Activated T-cell treated with anti-CD3 and anti-CD28 coated beads, Interleukin-2, amount 50 U/mL, for 72 hours (primary cell): ENCODE measurements at regions not wholly inside any gene's neighbourhood (a gene's known extent, or its start where the extent isn't known, plus 50 kb on each side); places are given as distances from the start of the nearest gene placed in this dataset.

Experiments
- ATAC-seq, 2 donors: fragments of 150-1000 bp; cut with Tn5 transposase; replicated peaks in 1 of 2; 2 replicates each; pipeline ENCODE4 v1.10.0; 2021; ENCODE audit warnings: moderate library complexity in 2 of 2, mild to moderate bottlenecking in 1 of 2
- DNase-seq, 2 donors: peaks; one replicate each; pipeline ENCODE4 v3.0.0; 2021 to 2022; ENCODE audit warnings: mixed read lengths in 1 of 2
- H3K27ac Mint-ChIP-seq: one replicate; pipeline ENCODE4 v1.8.0; 2022; ENCODE audit warnings: mild to moderate bottlenecking, moderate library complexity, mixed read lengths
- H3K27me3 Mint-ChIP-seq: one replicate; pipeline ENCODE4 v1.8.0; 2022; ENCODE audit warnings: low read depth, mixed read lengths
- H3K36me3 Mint-ChIP-seq, 2 donors: one replicate each; pipeline ENCODE4 v1.8.0; 2022; ENCODE audit warnings: mixed read lengths in 2 of 2, mild to moderate bottlenecking in 1 of 2; ENCODE audit not compliant: insufficient read depth in 2 of 2
- H3K4me1 Mint-ChIP-seq: one replicate; pipeline ENCODE4 v1.8.0; 2022; ENCODE audit warnings: low read depth, mixed read lengths
- H3K4me3 Mint-ChIP-seq, 2 donors: one replicate each; pipeline ENCODE4 v1.8.0; 2022; ENCODE audit warnings: mild to moderate bottlenecking in 2 of 2, mixed read lengths in 2 of 2, moderate library complexity in 2 of 2
- H3K9me3 Mint-ChIP-seq, 2 donors: one replicate each; pipeline ENCODE4 v1.8.0; 2022; ENCODE audit warnings: mixed read lengths in 2 of 2

DNA sequence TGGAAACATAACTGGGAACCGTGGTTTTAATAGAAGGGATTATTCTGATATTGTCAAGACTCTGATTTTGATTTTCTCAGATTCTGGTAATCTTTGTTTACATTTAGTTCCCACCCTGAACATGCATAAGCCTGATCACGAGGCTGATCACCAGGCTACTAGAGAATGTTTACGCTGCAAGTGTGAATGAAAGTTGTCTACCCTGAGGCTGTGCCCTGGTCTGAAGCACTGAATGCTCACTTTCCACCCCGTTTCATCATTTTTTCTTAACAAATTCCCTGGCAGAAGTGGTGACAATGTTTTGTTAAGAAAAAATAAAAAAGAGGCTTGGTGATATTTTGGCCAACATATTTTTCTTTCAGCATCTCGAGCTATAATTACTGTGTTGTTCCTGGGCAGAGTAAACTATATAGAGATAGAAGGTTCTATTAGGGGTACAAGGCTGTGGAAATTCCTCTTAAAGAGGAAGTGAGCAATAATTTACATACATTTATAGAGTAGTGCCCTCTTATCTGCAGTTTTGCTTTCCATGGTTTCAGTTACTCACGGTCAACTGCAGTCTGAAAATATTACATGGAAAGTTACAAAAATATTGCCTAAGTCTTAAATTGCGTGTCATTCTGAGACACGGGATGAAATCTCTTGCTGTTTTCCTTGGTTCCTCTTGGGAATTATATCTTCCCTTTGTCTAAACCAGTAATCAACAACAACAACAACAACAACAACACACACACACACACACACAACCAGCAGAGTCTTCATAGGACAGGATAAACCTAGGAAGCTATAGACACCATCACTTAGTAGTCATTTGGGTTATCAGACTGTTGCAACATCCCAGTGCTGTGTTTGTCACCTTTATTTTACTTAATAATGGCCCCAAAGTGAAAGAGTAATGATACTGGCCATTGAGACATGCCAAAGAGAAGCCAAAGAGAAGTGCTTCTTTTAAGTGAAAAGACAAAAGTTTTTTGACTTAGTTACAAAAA, 566.6 kb upstream of the CITED2 start:
- DNase-seq (no peak), ATAC-seq (no peak)
- Mint-ChIP-seq H3K36me3 (no peaks in the 10 kb centered on the region), H3K27ac (no peak overlapping the region), H3K9me3 (no peaks in the 10 kb centered on the region), H3K27me3 (no peaks in the 10 kb centered on the region), H3K4me1 (no peaks in the 10 kb centered on the region), H3K4me3 (no peak overlapping the region)

DNA sequence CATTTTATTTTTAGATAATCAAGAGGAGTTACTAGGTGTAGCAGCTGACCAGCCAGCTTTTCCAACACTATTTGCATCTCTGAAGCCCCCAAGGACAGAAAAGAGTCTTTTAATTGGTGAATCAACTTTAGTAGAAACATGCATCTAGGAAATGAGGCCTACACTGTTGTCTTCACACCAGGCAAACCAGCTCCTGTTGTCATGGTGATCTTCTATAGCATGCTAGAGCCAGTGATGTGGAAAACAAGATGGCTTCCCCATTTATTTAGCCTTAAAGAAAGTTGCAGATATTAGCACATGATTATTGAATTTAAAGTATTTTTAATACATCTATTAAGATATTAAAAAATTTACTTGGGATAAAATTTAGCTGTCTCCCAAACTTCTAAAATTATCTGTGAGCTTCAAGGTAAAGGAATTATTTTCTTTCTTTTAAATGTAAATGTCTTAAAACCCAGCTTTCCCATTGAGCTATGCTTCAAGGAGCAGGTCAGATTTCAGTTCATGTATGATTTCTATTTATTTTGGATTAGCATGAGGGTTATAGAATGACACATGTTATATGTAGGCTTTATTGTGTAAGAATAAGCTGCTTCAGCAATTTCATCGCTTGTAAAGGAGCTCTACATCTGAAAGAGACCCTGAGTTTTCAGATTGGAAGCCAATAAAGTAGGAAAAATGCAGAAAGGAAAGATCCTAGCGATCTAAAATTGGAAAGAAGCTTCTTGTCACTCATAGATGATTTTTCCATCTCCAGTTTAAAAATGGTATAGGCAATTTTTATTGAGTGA, 564.9 kb upstream of the CITED2 start:
- no peaks in the 10 kb centered on the region for H3K27me3 Mint-ChIP-seq
- H3K27ac Mint-ChIP-seq = no peak overlapping the region
- H3K36me3 Mint-ChIP-seq = no peaks in the 10 kb centered on the region
- no peaks in the 10 kb centered on the region for H3K4me1 Mint-ChIP-seq
- no peaks in the 10 kb centered on the region for H3K9me3 Mint-ChIP-seq
- H3K4me3 Mint-ChIP-seq = no peak overlapping the region
- ATAC-seq (no peak), DNase-seq (no peak)

DNA sequence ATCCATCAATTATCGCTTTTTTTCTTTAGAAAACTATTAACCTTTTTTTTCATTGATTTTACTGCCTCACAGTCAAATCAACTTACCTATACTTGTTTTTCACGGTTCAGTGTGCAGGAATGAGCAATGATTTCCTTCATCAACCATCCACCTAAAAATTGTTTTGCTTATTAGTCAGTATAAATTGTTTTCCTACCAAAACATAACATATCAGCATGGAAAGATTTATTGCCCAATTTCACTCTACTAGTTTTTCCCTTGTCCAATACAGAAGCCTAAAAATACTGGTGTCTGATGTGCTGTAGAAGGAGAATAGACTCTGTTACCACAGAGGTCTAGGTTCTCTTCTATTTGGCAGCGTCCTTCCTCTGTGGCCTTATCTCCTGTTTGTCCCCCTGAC, 558.2 kb upstream of the CITED2 start:
- no peaks in the 10 kb centered on the region for H3K27me3 Mint-ChIP-seq
- H3K27ac Mint-ChIP-seq = no peak overlapping the region
- no peaks in the 10 kb centered on the region for H3K36me3 Mint-ChIP-seq
- H3K4me3 Mint-ChIP-seq = no peak overlapping the region
- ATAC-seq = no peak
- H3K9me3 Mint-ChIP-seq = no peaks in the 10 kb centered on the region
- no peaks in the 10 kb centered on the region for H3K4me1 Mint-ChIP-seq
- DNase-seq = no peak

DNA sequence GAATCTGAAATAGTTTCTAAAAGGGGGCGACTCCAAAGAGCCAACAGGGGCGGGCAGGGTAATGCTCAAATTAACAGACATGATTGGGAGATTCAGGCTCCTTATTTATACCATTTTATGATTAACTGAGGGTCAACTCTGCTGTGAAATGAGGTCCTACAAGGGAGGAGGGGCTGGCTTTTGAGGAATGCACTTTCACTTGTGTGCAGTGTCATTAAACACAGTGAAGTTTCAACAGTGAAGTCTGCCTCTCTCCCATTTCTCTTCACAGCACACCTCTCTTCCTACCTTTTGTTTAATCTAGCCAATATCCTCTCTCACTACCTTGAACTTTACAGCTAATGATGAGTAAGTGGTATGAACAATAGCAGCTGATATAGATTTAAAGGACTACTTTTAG, 557.3 kb upstream of the CITED2 start:
- Mint-ChIP-seq H3K4me3 (no peak overlapping the region), H3K36me3 (no peaks in the 10 kb centered on the region), H3K9me3 (no peaks in the 10 kb centered on the region), H3K27ac (no peak overlapping the region), H3K4me1 (no peaks in the 10 kb centered on the region), H3K27me3 (no peaks in the 10 kb centered on the region)
- no peak for ATAC-seq
- DNase-seq = no peak

DNA sequence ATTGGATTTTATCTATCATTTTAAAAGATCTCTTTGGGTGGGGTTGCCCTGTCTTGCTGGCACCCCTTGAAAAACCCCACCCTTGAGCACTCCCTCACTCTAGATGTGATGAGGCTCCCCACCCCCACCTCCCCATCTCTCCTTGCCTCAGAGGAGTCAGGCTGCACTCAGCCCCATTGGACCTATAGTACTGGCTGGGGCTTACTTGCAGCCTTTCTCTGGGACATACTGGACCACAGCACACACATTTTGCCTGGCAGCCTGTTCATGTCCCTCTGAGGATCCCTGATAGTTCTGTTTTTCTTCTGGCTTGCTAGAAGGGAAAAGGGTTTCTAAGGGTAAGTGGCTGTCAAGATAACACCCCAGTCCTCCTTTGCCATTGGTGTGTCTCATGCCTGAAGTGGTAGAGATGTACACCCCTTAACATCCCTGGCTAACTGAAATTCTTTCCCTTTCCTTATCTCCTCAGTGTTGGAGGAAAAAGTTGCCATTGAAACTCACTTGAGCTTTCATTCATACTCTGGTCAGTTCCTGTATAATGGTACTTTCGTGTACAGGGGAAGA, 553.4 kb upstream of the CITED2 start:
- no peak overlapping the region for H3K4me3 Mint-ChIP-seq
- DNase-seq = no peak
- no peak overlapping the region for H3K27ac Mint-ChIP-seq
- H3K4me1 Mint-ChIP-seq = no peaks in the 10 kb centered on the region
- no peak for ATAC-seq
- no peaks in the 10 kb centered on the region for H3K9me3 Mint-ChIP-seq
- no peaks in the 10 kb centered on the region for H3K36me3 Mint-ChIP-seq
- H3K27me3 Mint-ChIP-seq = peaks cover 8% of the 10 kb centered on the region

DNA sequence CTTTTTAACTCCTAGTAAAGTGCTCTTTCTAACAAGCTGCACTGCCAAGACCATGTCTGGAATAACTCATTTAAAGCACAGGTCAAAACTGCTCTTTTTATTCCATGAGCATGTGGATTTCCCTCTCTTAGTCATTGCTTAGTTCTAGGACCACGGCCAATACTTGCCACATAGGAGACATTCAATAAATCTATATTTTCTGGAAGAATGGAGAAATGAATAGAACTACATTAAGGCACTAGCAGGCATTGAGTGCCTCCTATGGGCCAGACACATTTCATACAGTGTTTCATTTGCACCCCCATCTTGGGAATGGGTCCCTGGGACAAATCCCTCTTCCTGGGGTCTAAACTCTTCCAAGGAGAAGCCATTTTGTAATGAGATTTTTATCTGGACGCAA, 552.8 kb upstream of the CITED2 start:
- DNase-seq = no peak
- Mint-ChIP-seq H3K9me3 (no peaks in the 10 kb centered on the region), H3K27ac (no peak overlapping the region), H3K36me3 (no peaks in the 10 kb centered on the region), H3K4me3 (no peak overlapping the region), H3K4me1 (no peaks in the 10 kb centered on the region), H3K27me3 (peaks cover 12% of the 10 kb centered on the region)
- no peak for ATAC-seq

DNA sequence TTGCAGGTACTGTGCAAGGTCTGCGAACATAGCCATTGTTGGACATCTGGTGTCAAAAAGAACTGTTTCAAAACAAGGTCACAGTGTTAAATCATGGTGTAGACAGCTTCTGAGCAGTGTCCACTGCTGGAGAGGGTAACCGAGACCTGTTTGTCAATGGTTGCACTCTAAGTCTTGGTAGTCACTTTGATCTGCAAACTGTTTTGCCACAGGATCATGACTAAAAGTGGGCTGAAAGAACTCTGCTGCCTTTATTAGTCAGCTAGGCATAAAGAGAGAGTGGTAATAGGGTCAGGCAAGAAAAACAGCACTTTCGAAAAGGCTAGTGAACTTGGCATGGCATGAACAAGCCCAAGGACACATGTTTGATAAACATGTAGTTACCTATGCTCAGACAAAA, 552.3 kb upstream of the CITED2 start:
- Mint-ChIP-seq H3K4me3 (no peak overlapping the region), H3K27me3 (peaks cover 17% of the 10 kb centered on the region), H3K9me3 (no peaks in the 10 kb centered on the region), H3K36me3 (no peaks in the 10 kb centered on the region), H3K27ac (no peak overlapping the region), H3K4me1 (no peaks in the 10 kb centered on the region)
- peak in 1 of 2 donors; percentile 88 for ATAC-seq
- no peak for DNase-seq

DNA sequence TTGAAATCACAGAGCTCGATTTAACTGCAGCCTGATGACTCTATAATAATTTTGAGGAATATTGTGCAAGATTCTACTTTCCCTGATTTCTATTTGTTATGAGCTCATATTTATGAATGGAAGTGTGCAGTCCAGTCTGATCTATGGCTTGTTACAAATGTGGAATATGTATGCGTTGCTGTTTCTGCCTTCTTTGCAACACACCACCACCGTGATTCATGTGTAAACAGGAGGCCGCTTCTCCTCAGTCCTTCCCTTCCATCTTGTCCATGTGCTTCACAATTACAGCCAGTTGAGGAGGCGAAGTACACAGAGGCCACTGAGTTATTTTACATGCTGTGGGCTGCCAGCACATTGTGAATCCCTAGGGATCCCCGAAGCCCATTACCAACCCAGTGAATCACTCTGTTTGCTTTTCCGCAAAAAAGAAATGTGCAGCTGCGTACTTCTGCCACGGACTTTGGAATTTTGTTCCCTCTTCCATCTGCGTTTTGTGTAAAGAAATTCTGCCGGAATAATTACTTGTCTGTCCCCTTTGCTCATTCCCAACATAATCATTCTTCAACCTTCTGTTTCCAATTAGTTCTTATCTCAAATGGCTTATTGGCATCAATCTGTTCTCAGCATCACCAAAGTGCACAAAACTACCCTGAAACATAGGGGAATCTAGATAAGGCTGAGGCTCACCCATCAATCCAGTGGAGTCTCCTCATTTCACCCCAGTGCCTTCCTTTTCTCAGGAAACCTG, 551.6 kb upstream of the CITED2 start:
- H3K27ac Mint-ChIP-seq = no peak overlapping the region
- H3K27me3 Mint-ChIP-seq = peaks cover 23% of the 10 kb centered on the region
- no peaks in the 10 kb centered on the region for H3K36me3 Mint-ChIP-seq
- H3K4me3 Mint-ChIP-seq = no peak overlapping the region
- no peaks in the 10 kb centered on the region for H3K4me1 Mint-ChIP-seq
- ATAC-seq (no peak), DNase-seq (no peak)
- no peaks in the 10 kb centered on the region for H3K9me3 Mint-ChIP-seq

DNA sequence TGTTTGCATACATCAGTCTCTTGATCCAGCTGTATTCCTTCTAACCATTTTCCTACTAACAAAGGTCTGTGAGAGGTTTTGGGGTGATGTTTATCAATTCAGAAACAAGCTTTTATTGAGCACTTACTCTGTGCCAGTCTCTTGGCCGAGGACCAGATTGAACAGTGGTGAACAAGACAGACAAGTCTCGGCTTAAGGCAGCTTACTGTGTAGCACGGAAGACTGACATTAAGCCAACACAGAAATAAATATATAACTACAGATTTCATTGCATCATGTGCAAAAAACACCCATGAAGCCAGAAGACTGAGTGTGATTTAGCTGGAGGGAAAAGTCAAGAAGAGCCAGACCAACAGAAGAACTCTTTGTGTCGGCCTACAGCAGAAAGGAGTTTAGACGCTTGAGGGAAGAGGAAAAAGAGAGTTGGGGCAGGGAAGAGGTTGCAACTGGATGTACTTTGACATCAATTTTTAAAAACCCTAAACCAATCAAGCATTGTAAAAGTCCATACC, 549.6 kb upstream of the CITED2 start:
- Mint-ChIP-seq H3K9me3 (no peaks in the 10 kb centered on the region), H3K36me3 (no peaks in the 10 kb centered on the region), H3K27ac (no peak overlapping the region), H3K4me3 (no peak overlapping the region), H3K4me1 (no peaks in the 10 kb centered on the region), H3K27me3 (peaks cover 36% of the 10 kb centered on the region)
- no peak for ATAC-seq
- no peak for DNase-seq

DNA sequence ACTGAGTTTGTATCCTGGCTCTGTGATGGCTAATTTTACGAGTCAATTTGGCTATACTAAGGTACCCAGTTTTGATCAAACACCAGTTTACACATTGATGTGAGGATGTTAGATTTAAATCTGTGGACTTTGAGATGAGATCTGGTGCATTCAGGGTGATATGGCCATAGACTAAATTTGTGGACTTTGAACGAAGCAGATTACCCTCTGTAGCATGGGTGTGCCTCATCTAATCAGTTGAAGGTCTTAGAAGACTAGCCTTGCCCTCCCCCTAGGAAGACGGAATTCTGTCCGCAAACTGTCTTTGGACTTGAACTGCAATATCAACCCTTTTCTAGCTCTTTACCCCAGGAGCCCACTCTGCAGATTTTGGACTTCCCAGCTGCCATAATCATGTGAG, 547.8 kb upstream of the CITED2 start:
- Mint-ChIP-seq H3K4me3 (no peak overlapping the region), H3K27ac (no peak overlapping the region), H3K9me3 (peaks cover 0 to 1% of the 10 kb centered on the region in 2 donors), H3K4me1 (no peaks in the 10 kb centered on the region), H3K27me3 (peaks cover 46% of the 10 kb centered on the region), H3K36me3 (no peaks in the 10 kb centered on the region)
- no peak for ATAC-seq
- DNase-seq = no peak

DNA sequence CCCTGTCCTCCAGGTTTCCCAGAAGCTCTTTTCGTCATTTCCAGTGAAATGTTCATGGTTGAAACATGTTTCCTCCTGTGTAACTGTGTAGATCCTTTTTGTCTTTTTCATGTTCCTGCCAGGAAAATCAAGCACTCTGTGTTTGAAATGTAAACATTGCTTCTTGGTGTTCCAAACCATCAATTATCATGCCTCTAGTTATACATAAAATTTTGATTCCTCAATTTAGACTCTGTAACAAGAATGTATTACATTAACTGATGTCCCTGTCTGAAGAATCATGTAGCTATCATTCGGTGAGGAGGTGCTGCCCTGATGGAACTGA, 546.3 kb upstream of the CITED2 start:
- H3K4me3 Mint-ChIP-seq = no peak overlapping the region
- no peak for DNase-seq
- no peak overlapping the region for H3K27ac Mint-ChIP-seq

DNA sequence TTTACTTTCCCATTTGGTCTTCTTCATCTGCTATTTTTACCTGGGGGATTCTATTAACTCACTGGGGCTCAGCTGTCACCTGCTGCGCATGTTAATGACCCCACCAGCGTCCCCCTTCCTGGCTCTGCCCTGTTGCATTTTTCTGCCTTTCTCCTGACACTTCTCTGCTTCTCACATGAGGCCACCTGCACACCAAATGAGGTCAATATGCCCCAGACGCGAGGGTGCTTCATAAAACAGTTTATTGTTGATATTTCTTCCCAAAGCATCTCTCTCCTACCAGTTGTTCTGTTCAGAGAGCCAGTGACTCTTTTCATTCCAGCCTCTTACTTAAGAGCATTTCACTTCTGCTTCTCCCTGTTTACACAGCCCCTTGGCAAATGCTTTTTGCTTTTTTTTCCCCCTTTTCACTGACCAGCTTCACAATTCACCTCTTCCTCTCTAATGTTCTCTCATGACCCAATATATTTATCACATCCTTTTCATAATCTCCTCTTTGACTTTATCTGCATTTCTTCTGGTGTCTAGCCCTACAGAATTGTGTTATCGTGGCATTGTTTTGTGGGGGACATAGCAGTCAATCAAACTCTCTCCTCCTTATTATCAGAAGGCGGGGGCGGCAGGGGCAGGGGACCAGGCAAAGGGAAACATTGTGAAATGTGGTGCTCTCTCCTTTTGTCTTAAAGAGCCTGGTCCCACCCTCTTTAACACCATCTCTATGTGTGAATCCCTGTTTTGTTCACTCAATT, 545.8 kb upstream of the CITED2 start:
- DNase-seq (no peak), ATAC-seq (no peak)
- Mint-ChIP-seq H3K36me3 (no peaks in the 10 kb centered on the region), H3K9me3 (peaks cover 0 to 1% of the 10 kb centered on the region in 2 donors), H3K27me3 (peaks cover 38% of the 10 kb centered on the region), H3K4me3 (no peak overlapping the region), H3K27ac (no peak overlapping the region), H3K4me1 (no peaks in the 10 kb centered on the region)

More for the DNA sequence above, 546.3 kb upstream of the CITED2 start:
- ATAC-seq = no peak
- no peaks in the 10 kb centered on the region for H3K4me1 Mint-ChIP-seq
- H3K36me3 Mint-ChIP-seq = no peaks in the 10 kb centered on the region
- peaks cover 0 to 1% of the 10 kb centered on the region in 2 donors for H3K9me3 Mint-ChIP-seq
- H3K27me3 Mint-ChIP-seq = peaks cover 38% of the 10 kb centered on the region
